ENCODE measurements at regions not wholly inside any gene's neighbourhood (a gene's known extent, or its start where the extent isn't known, plus 50 kb on each side); places are given as distances from the start of the nearest gene placed in this dataset.
A peak's percentile ranks its signal among the peaks of the same experiment; 100 is the strongest.

DNA sequence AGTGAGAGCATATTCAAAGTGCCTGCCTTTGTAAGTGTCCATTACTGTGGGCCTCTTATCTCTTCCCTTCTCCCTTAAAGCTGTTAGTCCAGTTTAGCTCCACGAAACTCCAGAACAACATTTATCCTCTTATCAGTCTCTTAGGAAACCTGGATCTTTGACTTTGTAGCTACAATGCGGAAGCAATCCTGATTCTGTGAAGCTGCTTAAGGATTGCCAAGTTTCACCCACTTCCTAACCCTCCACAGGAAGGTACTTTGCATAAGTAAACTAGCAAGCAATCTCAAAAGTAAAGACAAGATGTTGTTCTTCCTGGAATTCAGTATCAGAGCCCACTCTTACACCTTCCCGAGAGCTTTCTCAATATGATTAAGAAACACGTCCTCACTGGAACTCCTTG lies 164.9 kb upstream of the USP25 start:
- no peak for DNase-seq (ENCODE audit: low spot score in 2 of 2)
- ATAC-seq (ENCODE audit: low read depth), result no peak

DNA sequence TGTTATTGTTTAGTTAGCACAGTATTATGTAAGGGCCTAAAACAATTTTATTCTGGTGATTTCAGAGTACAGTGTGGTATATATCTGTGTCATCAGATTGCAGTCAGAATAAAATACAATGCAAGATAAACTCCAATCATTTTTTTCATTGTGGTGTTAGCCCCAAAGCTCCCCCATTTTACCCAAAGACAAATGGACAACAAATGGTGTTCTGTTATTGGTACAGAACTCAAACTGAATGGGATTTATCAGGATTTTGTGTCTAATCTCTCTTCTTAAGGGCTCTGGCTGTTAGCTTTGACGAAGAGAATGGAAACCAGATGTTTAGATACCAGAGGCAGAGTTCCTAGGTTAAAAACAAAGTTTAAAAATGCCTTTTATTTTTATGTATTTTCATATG lies 163.1 kb upstream of the USP25 start:
- ATAC-seq (ENCODE audit: low read depth) (no peak), DNase-seq (ENCODE audit: low spot score in 2 of 2) (no peak)
- H3K4me1 Mint-ChIP-seq, result no peaks in the 10 kb centered on the region
- H3K36me3 Mint-ChIP-seq, result no peaks in the 10 kb centered on the region
- H3K27me3 Mint-ChIP-seq, result peaks cover 9% of the 10 kb centered on the region
- H3K4me3 Mint-ChIP-seq, result no peak overlapping the region
- no peaks in the 10 kb centered on the region for H3K9me3 Mint-ChIP-seq
- H3K27ac Mint-ChIP-seq, result no peak overlapping the region

More for the DNA sequence above, 164.9 kb upstream of the USP25 start:
- no peaks in the 10 kb centered on the region for H3K9me3 Mint-ChIP-seq
- peaks cover 11% of the 10 kb centered on the region for H3K27me3 Mint-ChIP-seq
- H3K36me3 Mint-ChIP-seq, result no peaks in the 10 kb centered on the region
- no peak overlapping the region for H3K4me3 Mint-ChIP-seq
- H3K27ac Mint-ChIP-seq, result no peak overlapping the region
- peaks cover 3% of the 10 kb centered on the region for H3K4me1 Mint-ChIP-seq

DNA sequence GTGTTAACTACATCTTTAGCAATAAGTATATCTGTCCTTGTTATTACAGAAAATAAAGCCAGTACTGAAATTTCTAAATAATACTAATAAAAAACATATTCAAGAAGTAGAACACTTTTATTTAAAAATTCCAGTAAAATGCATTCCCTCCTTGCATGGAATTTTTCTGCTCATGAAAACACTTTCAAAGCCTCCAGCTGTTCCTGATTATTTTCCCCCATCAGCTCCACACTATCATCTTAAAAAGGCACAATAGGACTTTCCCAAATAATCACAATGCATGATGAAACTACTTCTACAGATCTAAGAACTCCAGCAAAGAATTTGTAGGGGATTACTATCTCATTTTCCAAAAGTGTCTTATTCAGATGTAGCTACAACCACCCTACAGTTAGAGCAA lies 162.6 kb upstream of the USP25 start:
- no peak for ATAC-seq (ENCODE audit: low read depth)
- Mint-ChIP-seq H3K27ac (no peak overlapping the region), H3K4me3 (no peak overlapping the region), H3K36me3 (no peaks in the 10 kb centered on the region), H3K9me3 (no peaks in the 10 kb centered on the region), H3K27me3 (peaks cover 9% of the 10 kb centered on the region), H3K4me1 (no peaks in the 10 kb centered on the region)
- DNase-seq (ENCODE audit: low spot score in 2 of 2), result no peak

DNA sequence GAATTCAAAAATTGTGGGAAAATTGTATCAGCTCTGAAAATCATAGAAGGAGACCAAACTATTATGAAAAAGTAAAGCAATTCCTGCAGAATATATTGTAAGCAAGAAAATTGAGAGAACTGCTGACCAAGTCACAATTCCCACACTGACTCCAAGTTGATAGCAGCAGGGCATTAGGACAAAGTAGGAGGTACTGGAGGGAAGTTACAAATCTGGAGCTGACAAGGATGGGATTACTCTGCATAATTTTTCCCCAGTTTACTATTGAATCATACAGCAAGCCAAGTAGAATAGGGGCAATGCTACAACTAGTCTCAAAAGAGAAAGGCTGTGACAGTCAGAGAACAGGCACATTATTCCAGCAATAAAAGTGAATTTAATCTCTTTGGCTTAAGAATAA lies 161.3 kb upstream of the USP25 start:
- Mint-ChIP-seq H3K9me3 (no peaks in the 10 kb centered on the region), H3K36me3 (no peaks in the 10 kb centered on the region), H3K27ac (no peak overlapping the region), H3K4me3 (no peak overlapping the region), H3K27me3 (peaks cover 10% of the 10 kb centered on the region), H3K4me1 (no peaks in the 10 kb centered on the region)
- ATAC-seq (ENCODE audit: low read depth) (no peak), DNase-seq (ENCODE audit: low spot score in 2 of 2) (no peak)

DNA sequence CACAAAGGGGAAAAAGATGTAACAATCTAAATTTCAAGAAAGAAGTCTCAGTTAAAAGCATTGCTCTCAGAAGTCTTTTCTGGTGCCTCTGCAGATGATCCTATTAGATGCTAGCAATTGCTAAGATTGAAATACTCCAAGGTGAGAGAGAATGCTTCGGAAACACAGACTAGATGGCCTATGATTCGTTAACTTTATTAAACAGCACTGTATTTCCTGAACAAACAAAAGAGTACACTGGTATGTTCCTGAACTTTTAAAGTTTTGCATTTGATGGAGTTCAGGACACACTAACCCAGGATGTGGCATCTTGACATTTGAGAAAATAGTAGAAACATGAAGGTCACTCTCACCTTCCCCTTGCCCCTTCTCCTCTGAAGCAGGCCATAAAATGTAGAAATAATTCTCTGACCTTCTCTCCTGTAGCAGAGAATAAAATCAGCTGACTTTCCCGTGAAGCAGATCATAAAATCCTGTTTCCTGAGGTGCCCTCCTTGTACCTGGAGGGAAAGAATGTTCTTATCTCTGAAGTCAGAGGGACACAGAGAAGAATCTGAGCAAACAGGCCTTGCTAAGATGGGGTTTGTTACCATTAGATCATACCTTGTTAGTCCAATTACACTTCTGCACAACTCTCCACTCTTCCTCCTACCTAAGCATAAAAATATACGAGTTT lies 142.9 kb upstream of the USP25 start:
- Mint-ChIP-seq H3K27ac (no peak overlapping the region), H3K27me3 (peaks cover 1% of the 10 kb centered on the region), H3K4me3 (no peak overlapping the region), H3K9me3 (no peaks in the 10 kb centered on the region), H3K4me1 (no peaks in the 10 kb centered on the region), H3K36me3 (no peaks in the 10 kb centered on the region)
- ATAC-seq (ENCODE audit: low read depth), result no peak
- DNase-seq (ENCODE audit: low spot score in 2 of 2), result no peak

DNA sequence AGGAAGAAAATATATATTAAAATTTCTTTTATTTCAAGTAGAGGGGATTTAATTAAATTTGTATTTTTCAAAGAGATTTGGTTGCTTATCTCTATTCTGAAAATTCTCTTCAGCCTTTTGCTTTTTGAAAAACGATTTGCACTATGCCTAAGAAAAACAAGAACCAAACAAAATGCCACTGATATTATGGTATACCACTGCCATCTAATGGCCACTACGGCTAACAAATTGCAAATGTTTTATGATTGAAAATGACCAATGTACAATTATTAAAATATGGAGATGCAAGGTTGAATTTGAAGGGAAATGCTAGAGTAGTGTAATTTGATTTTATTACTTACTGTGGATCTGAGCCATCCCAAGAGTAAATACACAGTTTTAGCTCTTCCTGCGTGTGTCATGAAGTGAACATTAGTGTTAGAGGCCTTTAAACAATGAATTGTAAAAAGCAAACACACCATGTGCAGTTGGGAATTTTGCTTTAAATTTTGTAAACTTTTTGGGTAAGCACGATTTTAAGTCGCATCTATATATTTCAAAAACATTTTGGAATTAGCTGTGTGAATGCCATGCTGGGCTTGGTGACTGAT lies 137.4 kb upstream of the USP25 start:
- H3K4me3 Mint-ChIP-seq, result no peak overlapping the region
- H3K27me3 Mint-ChIP-seq, result peaks cover 6% of the 10 kb centered on the region
- no peaks in the 10 kb centered on the region for H3K4me1 Mint-ChIP-seq
- no peak overlapping the region for H3K27ac Mint-ChIP-seq
- DNase-seq (ENCODE audit: low spot score in 2 of 2), result peak in 1 of 2 donors; percentile 34
- H3K36me3 Mint-ChIP-seq, result no peaks in the 10 kb centered on the region
- H3K9me3 Mint-ChIP-seq, result no peaks in the 10 kb centered on the region
- no peak for ATAC-seq (ENCODE audit: low read depth)

DNA sequence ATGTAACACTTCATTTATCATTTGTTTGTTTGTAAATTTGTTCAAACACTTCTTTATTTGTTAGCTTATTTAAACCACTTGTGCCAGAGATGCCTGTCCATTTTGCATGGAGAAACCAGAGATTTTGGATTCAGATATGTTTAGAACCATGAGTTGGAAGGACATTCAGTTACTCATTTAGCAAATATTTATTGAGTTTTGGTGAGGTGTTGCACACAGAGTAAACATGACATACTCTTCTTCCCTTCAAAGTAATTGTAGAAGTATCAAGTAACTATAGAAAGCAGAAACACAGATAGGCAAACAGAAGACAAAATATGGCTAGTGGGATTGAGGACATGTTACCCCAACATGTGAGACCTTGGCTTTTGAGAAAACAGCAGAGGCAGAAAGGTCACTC lies 136.8 kb upstream of the USP25 start:
- Mint-ChIP-seq H3K4me3 (no peak overlapping the region), H3K4me1 (no peaks in the 10 kb centered on the region), H3K36me3 (no peaks in the 10 kb centered on the region), H3K27ac (no peak overlapping the region), H3K9me3 (no peaks in the 10 kb centered on the region), H3K27me3 (peaks cover 7% of the 10 kb centered on the region)
- no peak for ATAC-seq (ENCODE audit: low read depth)
- DNase-seq (ENCODE audit: low spot score in 2 of 2), result no peak

DNA sequence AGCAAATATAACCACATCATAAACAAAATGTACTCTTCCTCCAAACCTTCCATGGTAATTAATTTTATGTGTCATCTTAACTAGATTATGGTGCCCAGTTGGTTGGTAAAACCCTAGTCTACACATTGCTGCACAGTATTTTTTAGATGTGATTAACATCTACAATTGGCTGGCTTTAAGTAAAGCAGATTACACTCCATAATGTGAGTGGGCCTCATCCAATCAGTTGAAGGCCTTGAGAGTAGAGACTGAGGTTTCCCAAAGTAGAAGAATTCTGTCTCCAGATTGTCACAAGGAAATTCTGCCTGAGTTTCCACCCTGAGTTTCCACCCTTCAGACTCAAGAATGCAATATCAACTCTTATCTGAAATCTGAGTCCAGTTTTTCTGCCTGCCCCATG lies 128.4 kb upstream of the USP25 start:
- H3K27ac Mint-ChIP-seq, result no peak overlapping the region
- H3K9me3 Mint-ChIP-seq, result no peaks in the 10 kb centered on the region
- H3K4me3 Mint-ChIP-seq, result no peak overlapping the region
- DNase-seq (ENCODE audit: low spot score in 2 of 2), result no peak
- peaks cover 7% of the 10 kb centered on the region for H3K27me3 Mint-ChIP-seq
- no peaks in the 10 kb centered on the region for H3K36me3 Mint-ChIP-seq
- H3K4me1 Mint-ChIP-seq, result no peaks in the 10 kb centered on the region
- no peak for ATAC-seq (ENCODE audit: low read depth)

DNA sequence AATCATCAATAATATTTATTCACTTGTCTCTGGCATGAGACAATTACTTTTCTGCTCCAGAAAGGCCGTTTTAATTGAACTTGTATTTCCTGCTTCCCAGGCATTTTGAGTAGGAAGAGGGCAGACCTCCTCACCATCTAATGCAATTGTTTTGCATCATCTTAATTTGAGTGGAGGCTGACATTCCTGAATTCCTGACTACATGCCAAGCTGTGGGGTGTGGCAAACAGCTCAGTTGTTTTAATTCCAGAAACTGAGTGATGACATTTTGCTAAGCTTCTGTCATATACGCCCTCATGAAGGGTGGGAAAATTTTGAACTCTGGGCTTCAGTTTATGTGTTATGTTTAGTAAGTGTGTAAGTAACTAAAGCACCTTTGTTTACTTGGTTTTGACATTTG lies 125.4 kb upstream of the USP25 start:
- Mint-ChIP-seq H3K27me3 (peaks cover 4% of the 10 kb centered on the region), H3K9me3 (no peaks in the 10 kb centered on the region), H3K36me3 (no peaks in the 10 kb centered on the region), H3K27ac (no peak overlapping the region), H3K4me1 (no peaks in the 10 kb centered on the region), H3K4me3 (no peak overlapping the region)
- ATAC-seq (ENCODE audit: low read depth) (no peak), DNase-seq (ENCODE audit: low spot score in 2 of 2) (no peak)

DNA sequence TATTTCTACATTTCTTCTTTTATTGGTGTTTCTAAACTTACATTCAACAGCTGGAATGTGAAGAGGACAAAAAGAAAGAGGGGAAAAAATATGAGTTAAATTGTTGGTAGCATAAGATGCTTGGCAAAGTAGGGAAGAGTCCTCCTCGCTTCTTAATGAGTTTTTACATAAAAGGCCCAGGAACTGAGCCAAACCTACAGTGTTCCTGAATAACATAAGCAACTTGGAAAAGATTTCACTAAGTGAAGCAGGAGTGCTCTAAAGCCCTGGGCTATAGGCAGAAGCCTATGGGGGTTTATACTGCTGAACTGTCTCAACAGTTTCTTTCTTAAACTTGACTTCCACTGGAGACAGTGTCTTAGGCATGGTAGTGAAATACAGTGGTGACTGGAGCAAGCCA lies 115.0 kb upstream of the USP25 start:
- Mint-ChIP-seq H3K27ac (no peak overlapping the region), H3K36me3 (no peaks in the 10 kb centered on the region), H3K4me1 (no peaks in the 10 kb centered on the region), H3K9me3 (peaks cover 1% of the 10 kb centered on the region), H3K4me3 (no peak overlapping the region), H3K27me3 (no peaks in the 10 kb centered on the region)
- DNase-seq (ENCODE audit: low spot score in 2 of 2) (no peak), ATAC-seq (ENCODE audit: low read depth) (no peak)

DNA sequence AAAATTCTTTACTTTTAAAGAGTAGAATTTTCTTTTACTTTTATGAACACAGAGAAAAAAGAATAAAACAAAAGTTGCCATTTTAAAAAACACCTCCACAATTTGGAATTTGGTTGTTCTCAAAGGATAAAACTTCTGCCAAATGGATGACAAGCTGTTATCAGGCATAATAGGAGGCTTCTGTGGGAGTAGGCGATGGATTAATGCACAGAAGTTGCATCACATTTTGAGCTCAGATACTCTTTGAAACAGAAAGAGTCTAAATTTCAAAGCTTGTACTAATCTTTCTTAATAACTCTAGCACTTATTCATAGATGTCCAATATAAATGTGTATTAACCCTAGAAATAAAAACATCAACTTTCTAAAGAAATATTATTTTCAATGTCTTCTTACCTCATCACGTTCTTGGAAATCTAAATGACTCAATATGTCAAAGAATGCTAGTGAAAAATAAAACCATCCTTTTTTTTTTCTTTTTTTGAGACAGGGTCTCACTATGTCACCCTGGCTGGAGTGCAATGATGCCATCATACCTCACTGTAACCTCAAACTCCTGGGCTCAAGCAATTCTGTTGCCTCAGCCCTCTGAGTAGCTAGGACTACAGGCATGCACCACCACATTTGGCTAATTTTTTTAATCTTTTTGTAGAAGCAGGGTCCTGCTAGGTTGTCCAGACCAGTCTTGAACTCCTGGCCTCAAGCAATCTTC lies 112.8 kb upstream of the USP25 start:
- ATAC-seq (ENCODE audit: low read depth) (no peak), DNase-seq (ENCODE audit: low spot score in 2 of 2) (no peak)
- H3K27me3 Mint-ChIP-seq, result no peaks in the 10 kb centered on the region
- H3K36me3 Mint-ChIP-seq, result no peaks in the 10 kb centered on the region
- no peak overlapping the region for H3K4me3 Mint-ChIP-seq
- no peaks in the 10 kb centered on the region for H3K9me3 Mint-ChIP-seq
- H3K27ac Mint-ChIP-seq, result no peak overlapping the region
- no peaks in the 10 kb centered on the region for H3K4me1 Mint-ChIP-seq

DNA sequence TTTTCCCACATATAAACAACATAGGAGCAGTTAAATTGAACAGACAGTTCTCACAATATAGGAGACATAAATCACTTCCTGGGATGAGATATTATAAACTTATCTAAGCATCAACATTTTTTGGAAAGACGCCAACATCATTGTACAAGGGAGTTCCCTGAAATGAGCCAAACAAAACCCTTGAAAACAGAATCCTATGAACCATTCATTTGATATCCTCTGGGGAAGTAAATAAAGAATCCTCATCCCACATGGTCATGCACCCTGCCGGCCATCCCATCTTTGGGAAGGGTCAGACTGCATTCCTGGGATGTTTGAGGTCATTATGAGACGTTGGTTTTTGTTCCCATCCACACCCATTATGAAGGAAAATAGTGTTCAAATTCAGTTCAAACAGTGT lies 111.8 kb upstream of the USP25 start:
- no peaks in the 10 kb centered on the region for H3K36me3 Mint-ChIP-seq
- DNase-seq (ENCODE audit: low spot score in 2 of 2), result no peak
- no peaks in the 10 kb centered on the region for H3K9me3 Mint-ChIP-seq

DNA sequence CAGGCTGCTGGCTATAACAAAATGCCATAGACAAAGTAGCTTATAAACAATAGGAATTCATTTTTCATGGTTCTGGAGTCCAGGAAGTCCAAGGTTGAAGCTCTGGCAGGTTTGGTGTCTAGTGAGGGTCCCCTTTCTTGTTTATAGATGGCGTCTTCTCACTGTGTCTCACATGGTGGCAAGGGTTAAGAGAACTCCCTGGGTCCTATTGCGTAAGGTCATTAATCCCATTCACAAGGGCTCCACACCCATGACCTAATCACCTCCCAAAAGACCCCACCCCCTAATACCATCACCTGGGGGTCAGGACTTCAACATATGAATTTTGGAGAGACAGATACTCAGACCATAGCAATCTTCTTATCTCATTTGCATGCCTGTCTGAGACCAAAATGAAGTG lies 108.9 kb upstream of the USP25 start:
- peaks cover 5% of the 10 kb centered on the region for H3K27me3 Mint-ChIP-seq

More for the DNA sequence above, 111.8 kb upstream of the USP25 start:
- ATAC-seq (ENCODE audit: low read depth), result no peak
- no peak overlapping the region for H3K27ac Mint-ChIP-seq
- H3K27me3 Mint-ChIP-seq, result no peaks in the 10 kb centered on the region
- no peak overlapping the region for H3K4me3 Mint-ChIP-seq
- no peaks in the 10 kb centered on the region for H3K4me1 Mint-ChIP-seq

DNA sequence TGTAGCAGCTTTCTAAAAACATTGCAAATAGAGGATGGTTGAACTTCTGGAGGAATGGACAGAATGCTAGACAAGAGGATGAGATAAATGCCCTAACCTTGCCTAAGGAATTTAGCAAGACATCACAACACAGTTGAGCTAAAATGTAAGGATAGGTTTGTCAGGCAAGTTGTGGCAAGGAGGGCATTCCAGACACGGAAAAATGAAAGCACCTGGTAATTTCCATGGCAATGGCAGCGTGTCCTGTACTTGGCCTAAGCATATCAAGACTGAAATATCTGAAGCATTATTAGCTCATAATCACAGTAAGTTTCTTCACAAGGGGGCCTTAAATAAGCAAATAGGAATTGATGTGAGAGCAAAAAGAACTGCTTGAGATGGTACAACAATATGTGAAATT lies 105.1 kb upstream of the USP25 start:
- peaks cover 7% of the 10 kb centered on the region for H3K27me3 Mint-ChIP-seq
- no peaks in the 10 kb centered on the region for H3K9me3 Mint-ChIP-seq
- H3K27ac Mint-ChIP-seq, result no peak overlapping the region
- no peaks in the 10 kb centered on the region for H3K36me3 Mint-ChIP-seq
- H3K4me3 Mint-ChIP-seq, result no peak overlapping the region
- ATAC-seq (ENCODE audit: low read depth), result no peak
- DNase-seq (ENCODE audit: low spot score in 2 of 2), result no peak
- H3K4me1 Mint-ChIP-seq, result no peaks in the 10 kb centered on the region

More for the DNA sequence above, 108.9 kb upstream of the USP25 start:
- no peak for DNase-seq (ENCODE audit: low spot score in 2 of 2)
- ATAC-seq (ENCODE audit: low read depth), result no peak
- no peaks in the 10 kb centered on the region for H3K36me3 Mint-ChIP-seq
- H3K27ac Mint-ChIP-seq, result no peak overlapping the region
- no peak overlapping the region for H3K4me3 Mint-ChIP-seq
- H3K9me3 Mint-ChIP-seq, result no peaks in the 10 kb centered on the region
- H3K4me1 Mint-ChIP-seq, result no peaks in the 10 kb centered on the region

DNA sequence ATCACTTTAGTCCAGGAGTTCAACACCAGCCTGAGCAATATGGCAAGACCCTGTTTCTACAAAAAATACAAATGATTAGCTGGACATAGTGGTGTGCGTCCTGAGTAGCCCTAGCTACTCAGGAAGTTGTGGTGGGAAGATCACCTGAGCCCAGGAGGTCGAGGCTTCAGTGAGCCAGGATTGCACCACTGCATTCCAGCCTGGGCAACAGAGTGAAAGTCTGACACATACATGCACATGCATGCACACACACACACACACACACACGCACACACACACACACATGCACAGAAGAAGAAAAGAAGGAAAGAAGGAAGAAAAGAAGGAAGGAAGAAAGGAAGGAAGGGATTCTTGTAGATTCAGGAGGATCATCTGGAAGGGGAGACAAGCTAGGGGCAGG lies 104.4 kb upstream of the USP25 start:
- no peak for DNase-seq (ENCODE audit: low spot score in 2 of 2)
- no peak for ATAC-seq (ENCODE audit: low read depth)
- Mint-ChIP-seq H3K27me3 (peaks cover 7% of the 10 kb centered on the region), H3K4me3 (no peak overlapping the region), H3K36me3 (no peaks in the 10 kb centered on the region), H3K4me1 (no peaks in the 10 kb centered on the region), H3K27ac (no peak overlapping the region), H3K9me3 (no peaks in the 10 kb centered on the region)

Measured in memory B cell (primary cell).